ENCODE measurements at regions not wholly inside any gene's neighbourhood (a gene's known extent, or its start where the extent isn't known, plus 50 kb on each side); places are given as distances from the start of the nearest gene placed in this dataset.

DNA sequence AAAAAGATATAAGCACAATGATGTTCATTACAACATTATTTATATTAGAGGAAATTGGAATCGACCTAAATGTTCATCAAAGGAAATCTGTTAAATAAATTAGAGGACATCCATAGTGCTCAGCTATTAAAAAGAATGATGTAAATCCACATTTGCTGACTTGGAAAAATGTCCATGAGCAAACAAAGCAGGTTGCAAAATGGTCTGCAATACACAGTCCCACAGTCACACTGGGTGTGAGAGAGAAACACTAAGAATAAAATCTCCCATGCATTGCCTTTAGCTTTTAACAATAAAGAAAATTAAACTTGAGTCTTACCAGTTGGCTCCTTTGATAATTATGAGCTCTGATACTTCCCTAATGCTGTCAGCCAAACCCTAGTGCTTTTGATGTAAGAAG, 811.1 kb upstream of the SALL3 start:
- in situ Hi-C loops (cut with MboI; ENCODE audit: low sequenced_read_pairs) = loop anchor here (10.0 kb wide), 1 partner anchor 1884 kb away; no protein-coding TSS in a partner anchor

DNA sequence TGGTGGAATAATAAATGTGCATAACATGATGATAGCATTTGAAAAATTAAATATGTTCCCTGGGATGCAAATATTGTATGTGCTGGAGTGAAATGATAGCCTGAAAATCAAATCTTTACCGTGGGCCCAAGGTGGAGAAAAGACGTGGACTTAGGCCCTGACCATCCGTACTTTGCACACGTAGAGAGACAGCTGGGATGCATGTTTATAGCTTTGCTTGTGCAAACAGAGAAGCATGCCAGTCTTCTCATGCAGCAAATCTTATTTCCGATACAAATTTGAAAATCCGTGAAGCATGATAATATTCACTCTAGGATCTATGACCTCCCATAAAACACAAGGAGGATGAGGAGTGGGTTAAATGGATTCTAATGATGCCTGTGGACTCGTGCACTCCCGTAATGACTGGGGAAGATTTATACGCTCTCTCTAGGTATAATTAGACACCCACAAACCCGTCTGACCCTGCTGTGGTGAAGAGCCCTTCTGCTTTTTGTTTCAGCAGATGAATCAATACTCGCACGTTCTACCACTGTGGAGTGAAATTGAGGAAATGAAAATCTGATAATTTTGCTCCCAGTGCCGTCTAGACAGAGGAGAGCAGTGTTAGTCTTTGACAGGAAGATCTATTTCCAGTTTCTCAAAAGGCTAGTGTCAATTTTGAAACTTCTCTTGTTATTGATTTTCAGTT, 810.3 kb upstream of the SALL3 start:
- in situ Hi-C loops (cut with MboI; ENCODE audit: low sequenced_read_pairs) = loop anchor here (10.0 kb wide), 1 partner anchor 1885 kb away; no protein-coding TSS in a partner anchor

DNA sequence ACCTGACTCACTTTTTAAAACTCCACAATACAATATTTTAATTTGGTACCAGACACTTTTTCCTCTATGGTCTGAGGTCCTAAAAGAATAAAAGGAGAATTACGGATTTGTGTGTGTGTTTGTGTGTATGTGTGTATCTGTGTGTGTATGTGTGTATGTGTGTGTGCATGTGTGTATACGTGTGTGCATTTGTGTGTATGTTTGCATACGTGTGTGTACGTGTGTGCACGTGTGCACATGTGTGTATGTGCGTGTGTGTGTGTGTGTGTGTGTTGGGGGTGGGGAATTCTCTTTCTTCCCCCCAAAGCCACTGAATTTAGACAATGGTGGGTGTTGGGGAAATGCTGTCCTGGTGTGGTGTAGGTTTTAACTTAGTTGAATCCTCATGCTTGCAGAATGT, 807.7 kb upstream of the SALL3 start:
- in situ Hi-C loops (cut with MboI; ENCODE audit: low sequenced_read_pairs) = no loop called here

DNA sequence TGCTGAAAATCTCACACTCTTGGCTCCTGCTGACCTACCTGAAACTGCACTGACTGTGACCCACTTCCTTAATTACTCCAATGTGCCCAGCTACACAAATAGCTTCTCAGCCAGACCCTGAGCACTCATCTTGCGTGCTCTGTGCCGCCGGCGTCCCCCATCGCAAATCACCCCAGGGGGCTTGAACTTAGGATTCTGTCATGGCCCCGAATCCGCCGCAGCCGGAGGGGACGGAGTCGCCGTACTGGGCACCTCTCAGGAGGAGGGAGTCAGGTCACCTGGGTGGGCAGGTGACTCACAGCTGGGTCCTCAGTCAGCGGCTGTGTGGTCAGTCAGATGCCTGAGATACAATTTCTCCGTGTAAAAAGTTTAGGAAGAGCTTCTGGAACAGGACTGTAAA, 804.9 kb upstream of the SALL3 start:
- in situ Hi-C loops (cut with MboI; ENCODE audit: low sequenced_read_pairs) = no loop called here

DNA sequence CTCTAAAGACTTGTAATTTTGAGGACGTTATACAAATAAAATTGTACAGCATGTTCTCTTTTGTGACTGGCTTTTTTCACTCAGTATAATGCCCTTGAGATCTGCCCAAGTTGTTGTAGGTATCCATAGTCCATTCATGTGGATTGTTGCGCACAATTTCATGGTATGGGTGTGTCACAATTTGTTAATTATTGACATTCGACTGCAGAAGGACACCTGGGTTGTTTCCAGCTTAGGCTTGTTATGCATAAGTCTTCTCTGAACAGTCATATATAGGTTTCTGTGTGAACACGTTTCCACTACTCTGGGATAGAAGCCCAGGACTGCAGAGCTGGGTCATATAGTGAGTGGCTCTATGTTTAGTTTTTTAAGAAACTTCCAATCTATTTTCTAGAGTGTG, 800.8 kb upstream of the SALL3 start:
- in situ Hi-C loops (cut with MboI; ENCODE audit: low sequenced_read_pairs) = no loop called here

DNA sequence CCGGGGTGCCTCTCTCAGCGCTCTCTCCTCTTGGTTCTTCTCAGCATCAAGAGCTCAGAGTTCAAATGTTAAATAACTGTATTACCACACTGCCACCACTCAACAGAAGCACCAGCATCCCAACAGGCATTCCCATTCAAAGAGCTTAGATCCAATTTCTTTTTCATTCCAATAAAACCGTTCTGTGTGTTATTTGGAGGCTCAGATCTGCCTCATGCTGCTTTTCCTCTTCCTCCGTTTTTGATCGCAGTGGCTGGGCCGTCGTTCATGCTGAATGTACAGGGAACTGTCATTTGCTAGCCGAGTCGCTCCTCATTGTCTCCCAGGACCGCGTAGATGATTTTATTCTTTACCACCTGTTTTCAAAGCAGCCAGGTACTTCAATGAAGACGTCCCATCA, 798.9 kb upstream of the SALL3 start:
- in situ Hi-C loops (cut with MboI; ENCODE audit: low sequenced_read_pairs) = no loop called here

DNA sequence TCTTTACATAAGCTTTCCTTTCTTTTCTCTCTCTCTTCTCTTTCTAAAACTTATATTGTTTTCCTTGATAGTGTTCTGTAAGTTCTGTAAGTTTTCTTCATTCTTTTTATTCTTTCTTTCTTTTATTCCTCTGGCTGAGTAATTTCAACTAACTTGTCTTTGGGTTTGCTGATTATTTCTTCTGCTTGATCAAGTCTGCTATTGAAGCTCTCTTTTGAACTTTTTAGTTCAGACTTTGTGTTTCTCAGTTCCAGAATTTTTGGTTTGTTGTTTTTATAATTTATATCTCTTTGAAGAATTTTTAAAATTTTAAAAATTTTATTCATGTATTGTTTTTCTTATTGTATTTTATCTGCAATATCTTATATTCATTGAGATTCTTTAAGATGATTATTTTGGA, 795.8 kb upstream of the SALL3 start:
- in situ Hi-C loops (cut with MboI; ENCODE audit: low sequenced_read_pairs) = no loop called here

DNA sequence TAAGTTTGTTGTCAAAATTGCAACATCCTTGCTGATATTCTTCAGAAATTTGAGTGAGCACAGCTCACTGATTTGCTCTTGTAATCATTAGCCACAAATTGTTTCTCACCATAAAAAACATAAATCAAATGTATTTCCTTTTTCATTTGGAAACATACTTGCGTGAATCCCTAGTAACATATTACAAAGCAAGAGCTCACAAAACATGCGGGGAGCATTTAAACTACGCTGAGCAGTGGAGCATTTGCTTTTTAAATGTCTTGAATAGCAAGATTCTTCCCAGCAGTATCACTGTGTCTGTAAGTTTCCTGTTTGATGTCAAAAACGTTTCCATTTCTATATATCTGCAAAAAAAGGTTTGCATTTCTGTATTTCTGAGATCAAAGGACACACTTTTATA, 788.3 kb upstream of the SALL3 start:
- in situ Hi-C loops (cut with MboI; ENCODE audit: low sequenced_read_pairs) = no loop called here

DNA sequence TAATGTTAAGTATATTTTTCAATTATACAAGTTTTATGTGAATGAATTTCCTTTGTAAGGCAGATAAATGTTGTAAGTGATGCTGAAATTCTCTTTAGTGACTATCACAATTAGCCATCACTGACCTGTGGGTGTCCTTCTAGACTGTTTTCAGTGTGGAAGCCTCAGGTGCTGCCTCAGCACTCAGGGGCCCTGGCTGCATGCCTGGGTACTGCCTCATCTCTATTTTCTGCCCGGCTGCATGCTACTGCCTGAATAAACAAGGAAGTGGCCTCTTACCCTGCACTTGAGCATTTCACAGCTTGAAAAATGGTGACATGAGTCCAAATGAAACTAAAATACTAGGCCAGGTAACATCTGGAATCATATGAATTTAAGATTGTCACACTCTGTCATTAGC, 787.6 kb upstream of the SALL3 start:
- in situ Hi-C loops (cut with MboI; ENCODE audit: low sequenced_read_pairs) = no loop called here

DNA sequence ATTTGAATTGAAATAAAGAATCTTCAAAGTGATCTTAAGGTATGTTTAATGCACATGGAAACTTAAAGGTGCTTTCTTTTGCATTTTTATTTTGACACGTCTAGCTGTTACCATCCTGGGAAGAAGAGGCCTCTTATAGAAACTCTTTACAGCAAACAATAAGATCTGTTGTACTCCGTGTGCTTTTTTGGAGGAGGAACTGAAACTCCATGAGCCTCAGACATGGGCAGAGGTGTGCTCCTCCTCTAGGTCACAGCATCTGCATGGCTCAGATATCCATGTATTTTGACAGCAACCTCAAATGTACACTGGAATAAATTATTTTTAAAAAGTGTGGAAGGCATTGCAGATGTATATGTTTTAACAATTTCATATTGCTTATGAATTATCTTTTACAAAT, 783.3 kb upstream of the SALL3 start:
- in situ Hi-C loops (cut with MboI; ENCODE audit: low sequenced_read_pairs) = no loop called here

DNA sequence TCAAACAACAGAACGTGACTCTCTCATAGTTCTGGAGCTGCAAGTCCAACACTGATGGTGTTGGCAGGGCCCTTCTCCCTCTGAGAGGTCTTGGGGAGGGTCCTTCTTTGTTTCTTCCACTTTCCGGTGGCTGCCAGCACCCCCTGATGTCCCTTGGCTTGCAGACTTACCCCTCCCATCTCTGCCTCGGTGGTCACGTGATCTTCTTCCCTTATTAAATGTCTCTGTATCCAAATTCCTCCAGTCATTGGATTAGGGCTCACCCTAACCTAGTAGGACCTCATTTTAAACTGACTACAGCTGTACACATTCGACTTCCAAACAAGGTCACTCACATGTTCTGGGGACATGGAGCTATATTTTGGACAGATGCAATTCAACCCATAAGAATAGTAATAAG, 780.6 kb upstream of the SALL3 start:
- in situ Hi-C loops (cut with MboI; ENCODE audit: low sequenced_read_pairs) = no loop called here

DNA sequence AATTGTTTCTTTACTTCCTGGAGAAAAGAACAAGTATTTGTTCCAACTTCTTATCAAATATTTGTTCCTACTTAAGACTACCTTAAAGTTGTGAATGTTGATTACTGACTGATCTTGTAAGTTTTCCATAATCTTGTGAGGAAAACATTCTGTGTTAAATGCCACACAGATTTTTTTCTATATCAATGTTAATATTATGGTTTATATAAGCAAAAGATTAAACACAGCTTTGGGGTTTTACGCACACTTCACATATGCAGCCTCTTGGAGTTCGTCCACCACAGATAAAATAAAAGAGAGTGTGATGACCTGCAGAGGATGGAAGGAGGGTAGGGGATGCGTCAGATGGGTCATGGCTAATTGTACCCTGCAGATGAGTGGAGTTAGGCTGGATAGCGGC, 780.0 kb upstream of the SALL3 start:
- in situ Hi-C loops (cut with MboI; ENCODE audit: low sequenced_read_pairs) = no loop called here

DNA sequence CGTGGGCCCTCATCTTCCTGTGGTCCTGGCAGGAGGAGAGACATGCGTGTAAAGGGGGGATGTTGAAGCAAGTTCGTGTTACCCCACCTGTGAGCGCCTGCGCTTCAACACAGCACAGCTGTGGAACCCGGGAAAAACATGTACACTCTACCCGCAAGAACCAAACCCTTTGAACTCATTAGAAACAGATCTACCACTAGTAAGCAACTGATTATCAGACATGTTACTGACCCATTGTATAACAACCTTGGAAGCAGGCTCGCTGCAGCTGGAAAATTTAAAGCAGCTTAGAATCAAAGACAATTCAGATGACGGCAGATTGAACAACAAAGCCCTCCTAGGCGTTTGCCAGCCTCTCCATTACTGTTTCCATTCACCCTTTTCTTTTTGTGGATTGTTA, 771.7 kb upstream of the SALL3 start:
- in situ Hi-C loops (cut with MboI; ENCODE audit: low sequenced_read_pairs) = no loop called here

DNA sequence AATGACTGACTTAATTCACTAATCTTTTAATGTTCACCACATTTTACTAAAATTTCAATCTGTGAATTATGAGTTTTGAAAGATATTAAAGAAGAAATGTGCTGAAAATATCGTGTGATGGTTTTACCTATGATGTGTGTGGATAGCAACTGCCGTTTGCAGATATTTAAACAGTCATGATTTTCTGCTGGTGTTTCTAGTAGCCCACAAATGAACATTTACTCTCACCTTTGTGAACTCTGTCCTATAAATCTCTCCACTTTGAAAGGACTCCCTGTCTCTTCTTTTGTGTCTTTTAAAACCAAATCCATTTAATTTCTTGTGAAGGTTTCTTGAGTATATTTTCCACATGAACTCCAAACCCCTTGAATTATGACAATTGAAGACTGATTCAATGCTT, 771.2 kb upstream of the SALL3 start:
- in situ Hi-C loops (cut with MboI; ENCODE audit: low sequenced_read_pairs) = no loop called here

DNA sequence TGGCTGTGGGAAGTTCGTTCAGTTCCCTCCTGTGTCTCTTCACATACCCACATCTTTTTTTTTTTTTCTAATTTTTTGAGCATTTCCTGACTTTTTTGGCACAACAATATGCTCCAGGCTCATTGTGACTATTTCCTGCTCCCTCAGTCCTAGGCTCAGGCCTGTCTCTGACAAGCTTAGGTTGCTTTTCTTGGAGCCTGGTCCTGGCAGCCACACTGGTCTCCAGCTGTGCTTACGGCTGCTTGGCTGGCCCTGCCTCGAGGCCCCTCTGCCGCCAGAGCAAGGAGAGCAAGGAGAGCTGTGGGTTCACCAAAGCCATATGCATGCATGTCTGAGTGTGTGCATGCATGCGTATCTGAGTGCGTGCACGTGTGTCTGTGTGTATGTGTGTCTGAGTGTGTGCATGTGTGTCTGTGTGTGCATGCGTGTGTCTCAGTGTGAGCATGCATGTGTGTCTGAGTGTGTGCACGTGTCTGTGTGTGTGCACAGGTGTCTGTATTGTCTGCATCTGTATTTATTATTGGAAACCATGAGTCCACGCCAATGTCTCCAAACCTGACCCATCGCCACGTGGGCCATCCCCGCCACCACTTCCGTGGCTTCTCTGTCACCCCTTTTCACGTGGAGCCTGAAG, 766.1 kb upstream of the SALL3 start:
- in situ Hi-C loops (cut with MboI; ENCODE audit: low sequenced_read_pairs) = no loop called here

DNA sequence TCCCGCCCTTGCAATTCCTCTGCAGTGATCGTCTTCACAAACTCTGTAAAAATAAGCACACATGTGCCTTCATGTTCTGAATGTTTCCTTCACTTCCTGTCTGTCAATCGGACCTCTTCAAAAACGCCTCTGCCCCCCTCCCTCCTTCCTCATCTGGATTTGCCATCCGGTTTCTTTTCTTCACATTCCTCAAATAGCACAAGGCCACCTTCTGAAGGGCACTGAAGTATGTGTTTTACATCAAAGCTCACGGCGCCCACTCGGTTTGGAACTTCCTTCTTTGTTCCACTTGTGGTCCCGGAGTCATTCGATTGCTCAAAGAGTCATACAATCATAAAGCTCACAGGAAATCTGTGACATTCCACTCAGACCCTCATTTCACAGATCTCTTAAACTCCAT, 758.1 kb upstream of the SALL3 start:
- in situ Hi-C loops (cut with MboI; ENCODE audit: low sequenced_read_pairs) = no loop called here

DNA sequence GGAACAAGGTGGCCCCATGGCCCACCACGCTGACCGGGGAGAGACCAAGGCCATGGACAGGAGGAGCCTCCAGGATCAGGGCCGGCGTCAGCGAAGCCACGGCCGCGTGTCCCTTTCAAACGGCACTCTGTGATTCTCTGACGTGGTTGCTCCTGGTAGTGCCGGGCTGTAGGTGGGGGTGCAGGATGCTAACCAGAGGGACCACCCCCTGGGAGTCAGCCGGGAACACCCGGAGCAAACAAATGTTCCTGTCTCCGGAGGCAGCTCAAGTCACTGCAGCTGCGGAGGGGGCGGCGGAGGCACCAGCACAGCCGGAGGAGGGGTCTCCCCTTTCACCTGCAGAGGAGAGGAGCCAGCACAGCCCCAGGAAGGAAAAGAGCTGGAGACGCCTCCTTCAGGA, 750.6 kb upstream of the SALL3 start:
- in situ Hi-C loops (cut with MboI; ENCODE audit: low sequenced_read_pairs) = no loop called here

DNA sequence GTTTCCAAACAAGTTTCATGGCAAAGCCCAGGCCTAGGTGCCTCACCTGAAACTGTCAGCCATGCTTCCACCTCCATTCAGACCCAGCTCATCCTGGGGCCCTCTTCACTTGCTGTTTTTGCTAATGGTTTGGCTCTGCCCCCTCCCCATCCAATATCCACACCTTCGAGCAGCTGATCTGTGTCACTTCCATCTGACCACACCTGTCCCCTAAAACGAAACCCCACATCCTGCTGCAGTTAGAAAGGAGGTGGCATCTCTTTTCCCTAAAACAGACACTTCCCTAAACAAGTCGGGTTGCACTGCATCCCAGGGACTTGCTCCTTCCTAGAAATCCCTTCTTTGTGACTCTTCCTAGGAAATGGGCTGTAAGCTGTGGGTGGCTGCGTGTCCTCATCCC, 748.7 kb upstream of the SALL3 start:
- in situ Hi-C loops (cut with MboI; ENCODE audit: low sequenced_read_pairs) = no loop called here

DNA sequence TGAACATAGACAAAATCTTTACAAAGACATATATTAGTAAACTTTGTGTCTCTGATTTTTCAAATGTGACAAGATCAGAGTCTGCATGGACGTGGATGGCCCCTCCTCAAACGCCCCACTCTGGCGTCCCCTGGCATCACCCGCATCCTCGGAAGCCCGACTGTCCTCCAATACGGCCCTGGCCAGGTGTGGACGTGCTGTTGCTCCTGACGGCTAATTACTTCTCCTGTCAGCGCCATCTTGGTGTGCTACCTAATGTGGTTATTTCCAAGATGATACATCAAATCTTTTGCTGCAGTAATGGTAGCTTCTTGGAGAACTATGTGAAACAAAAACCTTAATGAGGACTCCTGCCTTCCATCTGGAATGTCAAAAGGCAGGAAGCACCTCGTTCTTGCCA, 747.4 kb upstream of the SALL3 start:
- in situ Hi-C loops (cut with MboI; ENCODE audit: low sequenced_read_pairs) = no loop called here

DNA sequence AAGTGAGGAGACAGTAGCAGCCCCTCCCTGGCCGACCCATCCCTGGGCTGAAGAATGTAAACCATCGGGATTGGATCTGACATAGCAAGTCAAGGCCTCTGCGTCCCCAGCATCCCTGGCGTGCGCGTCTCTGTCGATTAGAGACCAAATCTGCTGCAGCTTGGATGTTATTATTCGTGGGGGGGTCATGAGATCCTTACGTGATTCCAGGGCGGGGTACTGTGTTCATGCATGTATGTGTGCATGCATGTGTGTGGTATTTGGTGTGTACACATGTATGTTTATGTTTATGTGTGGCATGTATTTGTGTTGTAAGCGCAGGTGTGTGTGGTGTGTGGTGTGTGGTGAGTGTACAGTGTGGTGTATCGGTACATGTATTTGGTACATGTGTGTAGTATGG, 741.8 kb upstream of the SALL3 start:
- in situ Hi-C loops (cut with MboI; ENCODE audit: low sequenced_read_pairs) = no loop called here

DNA sequence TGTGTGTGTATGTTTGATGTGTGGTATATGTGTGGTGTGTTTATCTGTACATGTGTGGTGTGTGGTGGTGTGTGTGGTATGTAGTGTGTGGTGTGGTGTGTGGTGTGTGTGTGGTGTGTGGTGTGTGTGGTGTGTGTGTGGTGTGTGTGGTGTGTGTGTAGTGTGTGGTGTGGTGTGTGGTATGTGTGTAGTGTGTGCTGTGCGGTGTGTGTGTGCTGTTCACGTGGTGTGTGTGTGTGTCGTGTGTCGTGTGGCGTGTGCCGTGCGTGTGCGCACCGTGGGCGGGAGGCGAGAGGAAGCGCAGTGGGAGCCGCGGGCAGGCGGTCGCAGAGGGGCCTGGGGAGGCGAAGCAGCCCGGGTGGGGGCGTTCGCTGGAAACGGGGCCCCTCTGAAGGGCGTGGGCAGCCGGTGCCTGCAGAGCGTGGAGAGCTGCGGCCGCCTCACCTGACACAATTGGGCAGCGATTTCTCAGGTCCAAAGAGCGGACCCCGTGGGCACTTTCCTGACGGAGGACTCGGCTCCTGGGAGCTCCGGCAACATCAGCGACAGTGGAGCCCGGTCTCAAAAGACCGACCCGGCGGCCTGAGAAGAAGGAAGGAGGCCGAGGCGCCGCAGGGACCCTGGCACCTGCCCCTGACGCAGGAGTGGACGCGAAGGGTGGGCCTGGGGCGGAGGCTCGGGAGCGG, 741.1 kb upstream of the SALL3 start:
- in situ Hi-C loops (cut with MboI; ENCODE audit: low sequenced_read_pairs) = no loop called here

DNA sequence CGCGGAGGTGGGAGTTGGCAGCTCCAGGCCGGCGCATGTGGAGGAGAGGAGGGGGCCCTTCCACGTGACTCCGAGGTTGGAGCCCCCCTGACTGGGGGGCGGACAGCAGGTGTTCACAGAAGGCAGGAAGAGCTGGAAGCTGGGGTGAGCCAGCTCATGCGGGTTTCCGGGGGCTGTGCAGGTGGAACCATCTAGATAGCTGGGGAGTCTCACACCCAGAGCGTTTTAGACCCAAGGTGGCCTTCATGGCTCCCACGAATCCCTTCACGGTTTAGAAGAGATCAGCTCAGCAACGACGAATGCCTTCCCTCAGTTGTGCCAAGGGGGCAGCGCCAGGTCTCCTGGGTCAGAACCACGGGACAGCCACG, 740.5 kb upstream of the SALL3 start:
- in situ Hi-C loops (cut with MboI; ENCODE audit: low sequenced_read_pairs) = no loop called here

All from HL-60/S4 treated with phorbol 12-myristate 13-acetate at 8.2 ng/mL for 4 days and 3 days (cell line).